Kidney epithelial cell (primary cell): ENCODE measurements at regions not wholly inside any gene's neighbourhood (a gene's known extent, or its start where the extent isn't known, plus 50 kb on each side); places are given as distances from the start of the nearest gene placed in this dataset.
A peak's percentile ranks its signal among the peaks of the same experiment; 100 is the strongest.

Experiments used
- DNase-seq: peaks from one replicate; pipeline ENCODE4 v3.0.0-alpha.2; 2010; ENCODE audit warnings: low read depth
- H3K27me3 ChIP-seq: 2 replicates; pipeline ENCODE4 v1.6.0; 2011; ENCODE audit warnings: low read length; ENCODE audit not compliant: control insufficient read depth, insufficient read depth
- H3K36me3 ChIP-seq: 2 replicates; pipeline ENCODE4 v1.5.1; 2011; ENCODE audit warnings: low read length; ENCODE audit not compliant: control insufficient read depth, insufficient read depth
- H3K4me3 ChIP-seq: 2 replicates; pipeline ENCODE4 v1.5.1; 2011; ENCODE audit warnings: low read depth, mild to moderate bottlenecking, control low read depth, low read length
- CTCF ChIP-seq: IDR thresholded peaks from 2 replicates; pipeline ENCODE4 v1.5.1; 2011; ENCODE audit warnings: mild to moderate bottlenecking, moderate library complexity, low read length, control low read depth, inconsistent platforms; ENCODE audit not compliant: insufficient read depth, poor library complexity, severe bottlenecking

- TF ChIP-seq CTCF, result peak; percentile 36
- Histone ChIP-seq H3K27me3 (no peaks in the 10 kb centered on the region), H3K36me3 (no peaks in the 10 kb centered on the region), H3K4me3 (no peak overlapping the region)
- DNase-seq, result no peak
Measured at GRCh38 chr11:32487270-32487669, 51.9 kb upstream of the WT1 start.

GRCh38 chr11:32485733-32486132 lies 50.4 kb upstream of the WT1 start:
- H3K4me3 ChIP-seq, result no peak overlapping the region
- no peaks in the 10 kb centered on the region for H3K36me3 ChIP-seq
- DNase-seq, result no peak
- no peak for TF ChIP-seq CTCF
- H3K27me3 ChIP-seq, result no peaks in the 10 kb centered on the region
